ENCODE measurements at regions not wholly inside any gene's neighbourhood (a gene's known extent, or its start where the extent isn't known, plus 50 kb on each side); places are given as distances from the start of the nearest gene placed in this dataset.
A peak's percentile ranks its signal among the peaks of the same experiment; 100 is the strongest.

DNA sequence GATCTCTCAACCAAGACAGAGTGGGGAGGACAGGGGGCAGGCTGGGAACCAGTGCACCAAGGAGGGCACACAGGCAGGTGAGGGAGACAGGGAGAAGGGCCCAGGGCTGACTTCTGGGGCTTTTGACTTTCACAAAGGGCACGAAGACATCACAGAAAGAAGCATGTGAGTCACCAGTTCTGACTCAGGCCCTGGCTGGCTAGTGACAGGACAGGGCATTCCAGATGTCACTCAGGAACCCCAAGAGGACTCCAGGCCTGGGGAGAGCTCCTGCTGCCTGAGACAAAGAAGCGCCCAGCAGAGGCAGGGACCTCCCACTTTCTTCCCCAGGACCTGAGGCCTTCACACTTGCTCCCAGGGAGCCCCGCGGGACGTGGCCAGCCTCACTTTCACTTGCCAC, 497.2 kb downstream of the BUD13 start:
- no peak for DNase-seq

DNA sequence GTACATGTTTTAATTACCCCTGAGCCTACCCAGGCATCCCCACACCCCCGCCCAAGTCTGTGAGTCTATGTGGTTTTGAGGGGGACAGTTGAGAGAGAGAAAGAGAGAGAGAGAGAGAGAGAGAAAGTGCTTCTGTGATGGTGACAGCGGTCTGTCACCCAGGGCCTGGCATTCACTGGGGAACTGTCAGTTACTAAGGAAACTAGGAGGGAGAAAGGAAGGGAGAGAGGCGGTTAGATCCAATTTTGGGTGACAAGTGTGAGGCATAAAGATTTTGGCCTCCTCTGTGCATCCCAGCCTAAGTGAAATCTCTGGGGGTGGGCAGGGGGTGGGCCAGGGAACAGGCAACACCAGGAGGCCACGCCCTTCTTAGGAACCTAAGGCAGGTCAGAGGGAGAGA, 498.3 kb downstream of the BUD13 start:
- DNase-seq = no peak

DNA sequence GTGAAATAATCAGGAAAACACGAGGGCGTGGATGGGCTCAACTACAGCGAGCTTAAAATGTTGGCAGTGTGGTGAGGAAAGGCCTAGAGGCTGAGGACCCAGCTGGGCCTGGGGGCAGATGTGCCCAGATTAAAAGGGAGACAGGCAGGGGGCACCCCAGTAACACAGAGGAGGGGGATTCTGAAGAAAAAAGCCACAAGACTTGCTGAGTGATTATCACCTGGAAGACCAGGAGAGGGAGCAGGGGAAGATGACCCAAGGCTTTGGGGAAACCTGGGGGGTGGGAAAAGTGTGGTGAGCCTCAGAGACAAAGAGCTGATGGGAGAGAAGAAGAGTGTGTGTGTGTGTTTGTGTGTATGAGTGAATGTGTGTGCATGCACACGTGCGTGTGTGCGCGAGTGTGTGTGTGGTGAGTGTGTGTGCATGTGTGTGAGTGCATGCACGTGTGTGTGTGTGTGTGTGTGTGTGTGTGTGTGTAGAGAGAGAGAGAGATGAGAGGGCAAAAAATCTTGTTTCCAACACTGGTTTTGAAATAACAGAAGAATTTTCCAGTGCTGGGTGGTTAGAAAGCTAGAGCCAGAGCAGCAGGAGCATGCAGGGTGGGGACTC, 500.5 kb downstream of the BUD13 start:
- DNase-seq = no peak

DNA sequence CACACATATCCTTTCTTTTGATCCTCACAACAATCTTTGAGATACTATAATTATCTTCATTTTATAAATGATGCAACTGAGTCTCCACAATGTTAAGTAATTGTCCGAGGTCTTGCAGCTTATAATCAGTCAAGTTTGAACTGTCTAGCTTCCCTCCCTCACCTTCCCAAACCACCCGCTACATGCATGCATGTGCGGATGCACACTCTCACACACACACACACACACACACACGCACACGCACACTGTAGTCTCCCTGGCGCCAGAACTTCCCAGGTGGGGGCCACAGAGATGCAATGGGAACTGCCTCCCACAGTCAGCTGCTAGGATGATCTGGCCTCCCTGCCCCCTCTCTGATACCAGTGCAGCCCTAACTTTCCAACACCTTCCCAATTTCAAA, 501.3 kb downstream of the BUD13 start:
- DNase-seq = no peak

GRCh38 chr11:116267146-116267545, 505.6 kb downstream of the BUD13 start:
- DNase-seq = no peak

GRCh38 chr11:116263770-116264169, 509.0 kb downstream of the BUD13 start:
- DNase-seq = no peak

GRCh38 chr11:116263019-116263418, 509.8 kb downstream of the BUD13 start:
- DNase-seq = no peak

DNA sequence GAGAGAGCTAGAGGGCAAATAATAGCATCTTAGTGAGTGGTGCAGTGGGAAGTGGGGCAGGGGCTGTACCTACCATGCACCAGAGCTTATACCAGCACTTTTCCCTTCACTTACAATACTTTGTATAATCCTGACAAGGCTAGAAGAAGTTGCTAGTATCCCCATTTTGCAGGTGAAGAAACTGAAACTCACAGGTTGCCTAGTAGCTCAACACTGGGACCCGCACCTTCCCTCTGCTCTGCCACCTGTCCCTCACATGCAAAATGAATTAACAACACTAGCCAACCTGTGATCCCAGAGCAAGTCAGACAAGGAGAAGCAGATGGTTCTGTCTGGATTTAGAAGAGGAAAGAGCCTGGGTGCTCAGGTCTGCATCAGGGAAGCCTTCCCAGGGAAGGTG, 510.4 kb downstream of the BUD13 start:
- DNase-seq = no peak

- DNase-seq = no peak
Measured at GRCh38 chr11:116261606-116262005, 511.2 kb downstream of the BUD13 start.

GRCh38 chr11:116258821-116259220, 514.0 kb downstream of the BUD13 start:
- no peak for DNase-seq

- DNase-seq = no peak
Measured at GRCh38 chr11:116257883-116258282, 514.9 kb downstream of the BUD13 start.

- no peak for DNase-seq
Measured at GRCh38 chr11:116257092-116257491, 515.7 kb downstream of the BUD13 start.

DNA sequence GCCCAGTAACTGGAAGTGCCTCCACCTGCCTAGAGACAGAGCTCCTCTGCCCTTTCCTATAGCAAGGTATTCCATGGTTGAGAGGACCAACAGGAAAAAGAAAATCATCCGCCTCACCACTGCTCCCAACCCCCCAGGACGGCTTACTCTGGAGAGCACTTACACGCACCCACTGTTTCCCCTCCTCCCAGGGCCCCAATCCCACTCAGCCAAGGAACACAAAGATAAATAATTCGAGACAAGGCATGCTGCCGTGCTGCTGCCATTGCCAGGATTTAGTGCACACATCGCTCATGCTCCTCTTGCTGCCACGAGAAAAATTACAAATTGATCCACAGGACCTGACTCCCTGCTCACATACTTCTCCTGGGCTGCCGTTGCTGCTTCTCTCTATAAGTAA, 516.6 kb downstream of the BUD13 start:
- DNase-seq = no peak

DNA sequence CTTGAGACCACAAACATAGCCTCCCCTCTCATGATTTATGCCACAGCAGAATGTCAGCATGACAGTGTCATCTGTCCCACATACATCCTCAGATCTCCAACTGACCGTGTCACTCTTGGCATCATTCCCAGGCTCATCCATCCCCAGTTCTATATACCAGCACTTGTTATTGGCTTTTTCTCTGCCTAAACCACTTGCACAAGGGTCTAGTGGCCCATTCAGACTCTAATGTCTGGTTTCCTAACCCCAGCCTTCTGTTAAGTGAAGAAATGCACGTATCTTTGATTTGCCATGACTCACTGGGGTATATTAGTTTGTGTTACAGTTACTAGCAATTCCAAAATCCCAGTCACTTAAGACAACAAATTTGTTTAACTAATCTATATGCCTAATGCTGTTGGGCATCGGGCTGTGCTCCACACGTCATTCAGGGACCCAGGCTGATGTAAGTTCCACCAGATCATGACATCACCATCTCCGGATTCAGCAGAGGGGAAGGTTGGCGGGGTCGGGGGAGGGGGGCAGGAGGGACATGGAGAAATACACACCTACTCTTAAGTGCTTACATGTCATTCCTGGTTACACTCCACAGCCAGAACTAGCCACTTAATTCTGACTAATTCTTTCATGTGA, 517.4 kb downstream of the BUD13 start:
- no peak for DNase-seq

DNA sequence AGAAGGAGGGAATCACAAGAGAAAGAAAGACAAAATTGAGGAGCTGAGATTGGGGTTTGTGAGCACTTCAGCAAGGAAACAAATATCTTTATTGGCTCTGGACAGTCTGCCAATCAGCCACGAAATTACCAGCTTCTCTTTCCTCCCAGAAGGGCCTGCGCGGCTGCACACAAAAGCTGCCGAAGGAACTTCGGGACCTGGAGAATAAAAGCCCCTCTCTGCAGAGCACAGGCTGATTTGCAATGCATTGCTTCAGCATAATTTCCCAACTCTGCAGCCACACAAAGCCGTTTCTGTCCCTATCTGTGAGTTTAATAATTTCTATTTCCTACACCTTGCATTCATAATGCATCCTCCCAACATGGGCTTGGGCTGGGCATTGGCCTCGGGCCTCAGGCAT, 522.6 kb downstream of the BUD13 start:
- no peak for DNase-seq

- DNase-seq = no peak
Measured at GRCh38 chr11:116249561-116249960, 523.2 kb downstream of the BUD13 start.

GRCh38 chr11:116244889-116245288, 527.9 kb downstream of the BUD13 start:
- no peak for DNase-seq

GRCh38 chr11:116244439-116244838, 528.3 kb downstream of the BUD13 start:
- no peak for DNase-seq

DNA sequence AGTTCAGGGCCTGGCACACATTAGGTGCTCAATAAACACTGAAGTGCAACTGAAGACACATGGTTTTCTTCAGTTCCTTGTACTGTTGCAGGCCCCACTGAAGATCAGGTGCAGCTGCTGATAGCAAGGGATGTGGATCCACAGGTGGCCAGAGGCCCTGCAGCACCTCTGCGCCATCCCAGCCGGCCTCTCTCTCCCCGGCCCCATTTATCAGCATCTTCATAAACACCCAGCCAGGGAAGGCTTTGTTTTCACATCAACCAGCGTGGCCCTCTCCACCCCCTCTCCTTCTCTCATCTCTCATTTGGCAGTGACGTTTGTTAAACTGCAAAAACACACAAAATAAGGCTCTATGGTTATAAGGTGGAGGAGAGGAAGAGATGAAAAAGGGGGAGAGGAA, 528.8 kb downstream of the BUD13 start:
- DNase-seq = no peak

GRCh38 chr11:116242006-116242405, 530.8 kb downstream of the BUD13 start:
- DNase-seq = no peak

- DNase-seq = no peak
Measured at GRCh38 chr11:116240710-116241109, 532.1 kb downstream of the BUD13 start.

GRCh38 chr11:116239247-116239646, 533.5 kb downstream of the BUD13 start:
- DNase-seq = no peak

DNA sequence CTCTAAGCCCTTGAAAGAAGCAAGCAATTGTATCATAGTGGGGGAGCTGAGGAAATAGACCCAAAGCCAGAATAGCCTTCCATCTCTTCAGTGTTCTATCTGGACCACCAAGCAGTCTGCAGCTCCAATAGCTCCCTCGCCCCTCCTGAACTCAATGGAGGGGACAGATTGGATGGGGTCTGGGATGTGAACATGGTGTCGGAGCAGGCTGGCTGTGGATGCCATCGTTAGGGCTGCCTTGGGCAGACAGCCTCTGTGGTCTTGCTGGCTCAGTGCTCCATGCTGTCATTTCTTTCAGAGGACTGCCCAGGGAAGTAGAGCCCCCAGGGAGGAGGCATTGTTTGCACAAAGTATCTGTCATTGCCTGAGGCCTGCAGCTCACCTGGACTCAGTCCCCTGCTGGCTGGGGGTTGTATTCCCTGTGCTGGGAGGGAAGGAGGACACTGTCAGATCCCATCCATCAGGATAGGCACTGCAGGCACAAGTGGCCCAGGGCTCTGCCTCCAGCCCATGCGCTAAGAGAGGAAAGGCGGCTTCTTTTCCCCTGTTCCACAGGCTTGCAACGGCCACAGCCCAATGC, 537.7 kb downstream of the BUD13 start:
- no peak for DNase-seq

GRCh38 chr11:116233561-116233960, 539.2 kb downstream of the BUD13 start:
- DNase-seq = no peak

- DNase-seq = peak; percentile 45
Measured at GRCh38 chr11:116232364-116232828, 540.4 kb downstream of the BUD13 start.
